A549 (cell line): ENCODE measurements at regions not wholly inside any gene's neighbourhood (a gene's known extent, or its start where the extent isn't known, plus 50 kb on each side); places are given as distances from the start of the nearest gene placed in this dataset.

Source experiments
- JUNB ChIP-seq: fragments of >200 bp; sonication (Bioruptor Twin); formaldehyde crosslinking; IDR thresholded peaks from 2 replicates; pipeline ENCODE4 v1.6.1; 2016
- POLR2A ChIP-seq: IDR thresholded peaks from 2 replicates; pipeline ENCODE4 v1.6.1; 2012; ENCODE audit warnings: mild to moderate bottlenecking, low read length
- TF ChIP-seq, protein P1 (sequence below): fragments of >200 bp; sonication (Bioruptor Twin); formaldehyde crosslinking; IDR thresholded peaks from 3 replicates; pipeline ENCODE4 v1.5.1; 2016

DNA sequence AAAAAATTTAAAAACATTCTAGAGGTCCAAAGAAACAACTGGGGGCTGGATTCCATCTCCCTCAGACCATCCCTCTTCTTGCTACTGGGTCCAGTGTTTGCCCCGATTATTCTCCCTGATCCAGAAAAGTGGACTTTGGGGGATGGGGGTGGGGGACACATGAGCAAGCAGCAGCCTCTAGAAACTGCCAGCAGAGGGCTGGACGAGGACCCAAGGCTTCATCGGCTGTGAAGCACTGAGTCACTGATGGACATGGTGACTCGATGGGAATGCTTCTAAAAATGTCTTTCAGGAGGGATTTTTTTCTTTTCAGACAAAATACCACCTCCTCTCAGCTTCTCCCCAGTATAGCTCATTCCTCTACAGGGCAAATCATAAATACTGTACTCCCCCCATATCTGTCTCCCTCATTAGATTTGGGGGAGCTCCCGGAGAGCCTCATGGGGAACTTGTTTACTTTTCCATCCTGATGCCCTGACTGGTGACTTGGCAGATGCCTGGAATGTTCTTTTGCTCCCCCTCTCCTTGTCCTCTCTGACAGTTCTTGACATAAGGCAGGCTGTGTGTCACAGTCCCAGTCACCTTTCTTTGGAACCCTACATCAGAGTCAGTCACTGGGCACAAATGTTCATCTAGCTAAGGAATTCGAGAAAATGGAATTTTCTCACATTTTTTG, 67.2 kb upstream of the STC2 start:
- TF ChIP-seq JUNB (no peak), POLR2A (no peak)
- TF ChIP-seq, protein P1, sequence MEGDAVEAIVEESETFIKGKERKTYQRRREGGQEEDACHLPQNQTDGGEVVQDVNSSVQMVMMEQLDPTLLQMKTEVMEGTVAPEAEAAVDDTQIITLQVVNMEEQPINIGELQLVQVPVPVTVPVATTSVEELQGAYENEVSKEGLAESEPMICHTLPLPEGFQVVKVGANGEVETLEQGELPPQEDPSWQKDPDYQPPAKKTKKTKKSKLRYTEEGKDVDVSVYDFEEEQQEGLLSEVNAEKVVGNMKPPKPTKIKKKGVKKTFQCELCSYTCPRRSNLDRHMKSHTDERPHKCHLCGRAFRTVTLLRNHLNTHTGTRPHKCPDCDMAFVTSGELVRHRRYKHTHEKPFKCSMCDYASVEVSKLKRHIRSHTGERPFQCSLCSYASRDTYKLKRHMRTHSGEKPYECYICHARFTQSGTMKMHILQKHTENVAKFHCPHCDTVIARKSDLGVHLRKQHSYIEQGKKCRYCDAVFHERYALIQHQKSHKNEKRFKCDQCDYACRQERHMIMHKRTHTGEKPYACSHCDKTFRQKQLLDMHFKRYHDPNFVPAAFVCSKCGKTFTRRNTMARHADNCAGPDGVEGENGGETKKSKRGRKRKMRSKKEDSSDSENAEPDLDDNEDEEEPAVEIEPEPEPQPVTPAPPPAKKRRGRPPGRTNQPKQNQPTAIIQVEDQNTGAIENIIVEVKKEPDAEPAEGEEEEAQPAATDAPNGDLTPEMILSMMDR = no peak
